WERI-Rb-1 (cell line): ENCODE measurements at regions not wholly inside any gene's neighbourhood (a gene's known extent, or its start where the extent isn't known, plus 50 kb on each side); places are given as distances from the start of the nearest gene placed in this dataset.

Experiments used
- DNase-seq: peaks from one replicate; pipeline ENCODE4 v3.0.0-alpha.2; 2020
- H3K27ac ChIP-seq: fragments of 250-450 bp; sonication (Bioruptor Pico); 2 replicates; pipeline ENCODE4 v1.5.1; 2020; ENCODE audit warnings: mild to moderate bottlenecking, moderate library complexity
- H3K27me3 ChIP-seq: fragments of 250-450 bp; sonication (Bioruptor Pico); 2 replicates; pipeline ENCODE4 v1.5.1; 2021; ENCODE audit warnings: mild to moderate bottlenecking, low read depth, moderate library complexity; ENCODE audit not compliant: insufficient read depth, severe bottlenecking
- H3K36me3 ChIP-seq: fragments of 250-450 bp; sonication (Bioruptor Pico); 2 replicates; pipeline ENCODE4 v1.5.1; 2020; ENCODE audit warnings: mild to moderate bottlenecking, moderate library complexity
- H3K4me3 ChIP-seq: 2 replicates; pipeline ENCODE4 v1.5.1; 2011; ENCODE audit warnings: low read depth, mild to moderate bottlenecking, control low read depth, low read length
- H3K9me3 ChIP-seq: fragments of 250-450 bp; sonication (Bioruptor Pico); 2 replicates; pipeline ENCODE4 v1.5.1; 2021; ENCODE audit warnings: mild to moderate bottlenecking, moderate library complexity; ENCODE audit not compliant: severe bottlenecking
- TF ChIP-seq, protein P1 (sequence below): IDR thresholded peaks from 2 replicates; pipeline ENCODE4 v1.5.1; 2011; ENCODE audit warnings: low read depth, mild to moderate bottlenecking, control low read depth, inconsistent platforms, low read length

DNA sequence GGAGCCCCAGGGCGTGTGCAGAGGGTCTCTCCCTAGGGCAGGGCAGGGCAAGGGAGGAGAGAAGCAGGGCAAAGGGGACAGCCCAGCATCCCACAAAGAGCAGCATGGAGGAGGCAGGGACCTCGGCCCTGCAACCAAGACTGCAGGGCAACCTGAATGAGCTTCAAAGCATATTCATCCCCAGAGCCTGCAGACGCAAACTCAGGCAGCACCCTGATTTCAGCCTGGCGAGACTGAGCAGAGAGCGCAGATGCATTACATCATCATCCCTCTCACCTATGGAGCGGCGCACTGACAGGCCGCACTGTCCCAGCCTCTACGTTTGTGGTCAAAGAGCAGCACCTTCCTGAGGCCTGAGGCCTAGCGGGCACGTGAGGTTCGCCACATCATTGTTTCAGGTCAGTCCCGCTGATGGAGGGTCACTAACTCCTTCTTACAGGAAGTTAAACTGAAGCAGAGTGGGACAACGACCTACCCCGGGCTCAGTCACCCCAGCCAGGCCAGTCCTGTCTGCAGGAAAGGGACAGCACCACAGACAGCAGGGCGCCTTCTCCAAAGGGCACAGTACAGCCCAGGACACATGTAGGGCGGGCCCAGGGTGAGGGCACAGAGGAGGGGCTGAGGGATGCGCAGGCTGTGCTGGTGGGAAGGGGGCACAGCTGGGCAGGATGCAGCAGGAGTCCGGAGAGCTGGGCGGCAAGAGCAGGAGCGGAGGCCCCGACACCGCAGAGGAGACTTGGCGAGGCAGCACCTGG, 67.2 kb upstream of the RAB6C start:
- TF ChIP-seq, protein P1, sequence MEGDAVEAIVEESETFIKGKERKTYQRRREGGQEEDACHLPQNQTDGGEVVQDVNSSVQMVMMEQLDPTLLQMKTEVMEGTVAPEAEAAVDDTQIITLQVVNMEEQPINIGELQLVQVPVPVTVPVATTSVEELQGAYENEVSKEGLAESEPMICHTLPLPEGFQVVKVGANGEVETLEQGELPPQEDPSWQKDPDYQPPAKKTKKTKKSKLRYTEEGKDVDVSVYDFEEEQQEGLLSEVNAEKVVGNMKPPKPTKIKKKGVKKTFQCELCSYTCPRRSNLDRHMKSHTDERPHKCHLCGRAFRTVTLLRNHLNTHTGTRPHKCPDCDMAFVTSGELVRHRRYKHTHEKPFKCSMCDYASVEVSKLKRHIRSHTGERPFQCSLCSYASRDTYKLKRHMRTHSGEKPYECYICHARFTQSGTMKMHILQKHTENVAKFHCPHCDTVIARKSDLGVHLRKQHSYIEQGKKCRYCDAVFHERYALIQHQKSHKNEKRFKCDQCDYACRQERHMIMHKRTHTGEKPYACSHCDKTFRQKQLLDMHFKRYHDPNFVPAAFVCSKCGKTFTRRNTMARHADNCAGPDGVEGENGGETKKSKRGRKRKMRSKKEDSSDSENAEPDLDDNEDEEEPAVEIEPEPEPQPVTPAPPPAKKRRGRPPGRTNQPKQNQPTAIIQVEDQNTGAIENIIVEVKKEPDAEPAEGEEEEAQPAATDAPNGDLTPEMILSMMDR, result no peak

DNA sequence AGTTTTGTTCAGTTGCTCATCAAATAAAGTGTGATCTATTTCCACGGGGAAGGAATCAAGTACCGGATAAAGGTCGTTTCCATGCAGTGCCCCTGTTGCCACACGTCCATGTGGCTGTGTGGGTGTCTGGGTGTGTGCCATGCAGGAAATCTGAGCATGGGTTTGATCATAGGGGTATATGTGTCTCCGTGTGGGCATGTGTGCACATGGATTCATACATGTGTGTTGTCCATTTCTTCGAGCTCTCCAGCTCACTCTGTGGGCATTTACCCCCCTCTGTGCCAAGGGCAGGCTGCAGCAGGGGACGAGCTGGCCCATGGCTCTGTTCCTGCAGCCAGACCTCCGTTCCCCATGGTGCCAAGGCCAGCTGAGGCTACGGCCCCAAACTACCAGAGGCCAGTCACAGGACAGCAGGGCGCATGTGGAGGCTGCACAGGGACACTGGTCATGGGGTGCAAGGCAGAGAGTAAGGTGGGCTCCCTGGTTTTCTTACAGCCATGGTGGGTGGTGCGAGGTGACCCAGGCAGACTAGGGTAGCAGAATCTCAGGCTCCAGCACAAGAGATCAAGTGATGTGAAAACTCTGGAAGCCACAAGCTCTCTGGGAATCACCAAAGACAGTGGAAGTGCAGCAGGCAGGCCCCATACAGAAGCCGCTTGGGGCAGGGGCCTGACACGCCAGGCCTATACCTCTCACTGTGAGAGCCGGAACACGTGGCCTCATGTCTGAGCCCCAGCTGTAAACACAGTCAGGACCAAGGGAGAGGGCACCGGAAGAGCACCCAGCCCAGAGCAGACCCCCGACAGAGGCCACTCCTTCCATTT, 66.4 kb upstream of the RAB6C start:
- Histone ChIP-seq H3K4me3 (no peak overlapping the region), H3K27me3 (no peaks in the 10 kb centered on the region), H3K27ac (no peak overlapping the region), H3K9me3 (no peaks in the 10 kb centered on the region), H3K36me3 (no peaks in the 10 kb centered on the region)
- TF ChIP-seq, protein P1, result no peak
- DNase-seq, result no peak

More for the DNA sequence above, 67.2 kb upstream of the RAB6C start:
- Histone ChIP-seq H3K9me3 (no peaks in the 10 kb centered on the region), H3K36me3 (no peaks in the 10 kb centered on the region), H3K4me3 (no peak overlapping the region), H3K27me3 (no peaks in the 10 kb centered on the region), H3K27ac (no peak overlapping the region)
- DNase-seq, result no peak

GRCh38 chr2:129913695-129914495, 65.6 kb upstream of the RAB6C start:
- TF ChIP-seq, protein P1, result no peak
- no peak overlapping the region for H3K27ac ChIP-seq
- DNase-seq, result no peak
- no peaks in the 10 kb centered on the region for H3K36me3 ChIP-seq
- no peak overlapping the region for H3K4me3 ChIP-seq
- no peaks in the 10 kb centered on the region for H3K27me3 ChIP-seq
- peaks cover 2% of the 10 kb centered on the region for H3K9me3 ChIP-seq

DNA sequence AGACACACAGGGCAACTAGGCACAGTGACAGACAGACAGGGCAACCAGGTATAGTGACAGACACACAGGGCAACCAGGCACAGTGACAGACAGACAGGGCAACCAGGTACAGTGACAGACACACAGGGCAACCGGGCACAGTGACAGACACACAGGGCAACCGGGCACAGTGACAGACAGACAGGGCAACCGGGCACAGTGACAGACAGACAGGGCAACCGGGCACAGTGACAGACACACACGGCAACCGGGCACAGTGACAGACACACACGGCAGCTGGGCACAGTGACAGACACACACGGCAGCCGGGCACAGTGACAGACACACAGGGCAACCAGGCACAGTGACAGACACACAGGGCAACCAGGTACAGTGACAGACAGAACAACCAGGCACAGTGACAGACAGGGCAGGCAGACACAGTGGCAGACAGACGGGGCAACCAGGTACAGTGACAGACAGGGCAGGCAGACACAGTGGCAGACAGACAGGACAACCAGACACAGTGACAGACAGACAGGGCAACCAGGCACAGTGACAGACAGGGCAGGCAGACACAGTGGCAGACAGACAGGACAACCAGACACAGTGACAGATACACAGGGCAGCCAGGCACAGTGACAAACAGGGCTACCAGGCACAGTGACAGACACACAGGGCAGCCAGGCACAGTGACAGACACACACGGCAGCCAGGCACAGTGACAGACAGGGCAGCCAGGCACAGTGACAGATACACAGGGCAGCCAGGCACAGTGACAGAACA, 64.7 kb upstream of the RAB6C start:
- Histone ChIP-seq H3K4me3 (no peak overlapping the region), H3K27me3 (no peaks in the 10 kb centered on the region), H3K27ac (no peak overlapping the region), H3K9me3 (peaks cover 3% of the 10 kb centered on the region), H3K36me3 (no peaks in the 10 kb centered on the region)
- DNase-seq, result no peak
- TF ChIP-seq, protein P1, result no peak

- Histone ChIP-seq H3K9me3 (peaks cover 3% of the 10 kb centered on the region), H3K27ac (no peak overlapping the region), H3K36me3 (no peaks in the 10 kb centered on the region), H3K27me3 (no peaks in the 10 kb centered on the region), H3K4me3 (no peak overlapping the region)
- no peak for DNase-seq
- TF ChIP-seq, protein P1, result no peak
Observed at GRCh38 chr2:129915303-129915840, 64.1 kb upstream of the RAB6C start.
